HG02588 (cell line): ENCODE measurements at regions not wholly inside any gene's neighbourhood (a gene's known extent, or its start where the extent isn't known, plus 50 kb on each side); places are given as distances from the start of the nearest gene placed in this dataset.
"Not testable (repeated sequence)": the region's sequence is repeated elsewhere in the genome, so short reads cannot be mapped to it uniquely, and the experiment has no call there.

Experiments used
- ATAC-seq: cut with Tn5 transposase; IDR thresholded peaks from one replicate; pipeline ENCODE4 v1.9.1; 2021; ENCODE audit warnings: mild to moderate bottlenecking, moderate library complexity; ENCODE audit not compliant: unreplicated experiment

DNA sequence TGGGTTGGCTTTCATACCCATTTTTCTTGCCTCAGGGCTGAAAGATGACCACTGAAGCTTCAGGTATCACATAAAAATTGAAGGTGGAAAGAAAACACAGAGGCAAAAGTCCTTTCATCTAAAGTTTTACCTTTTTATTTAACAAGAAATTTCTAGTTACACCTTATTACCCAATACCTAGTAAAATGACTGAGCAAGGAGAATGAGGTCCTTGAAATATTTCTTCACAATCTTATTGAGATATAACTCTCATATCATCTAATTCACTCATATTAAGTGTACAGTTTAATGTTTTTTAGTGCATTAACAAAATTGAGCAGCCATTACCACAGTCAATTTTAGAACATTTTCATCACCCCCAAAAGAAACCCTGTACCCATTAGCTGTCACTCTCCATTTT, 112.9 kb upstream of the ADTRP start:
- no peak for ATAC-seq

DNA sequence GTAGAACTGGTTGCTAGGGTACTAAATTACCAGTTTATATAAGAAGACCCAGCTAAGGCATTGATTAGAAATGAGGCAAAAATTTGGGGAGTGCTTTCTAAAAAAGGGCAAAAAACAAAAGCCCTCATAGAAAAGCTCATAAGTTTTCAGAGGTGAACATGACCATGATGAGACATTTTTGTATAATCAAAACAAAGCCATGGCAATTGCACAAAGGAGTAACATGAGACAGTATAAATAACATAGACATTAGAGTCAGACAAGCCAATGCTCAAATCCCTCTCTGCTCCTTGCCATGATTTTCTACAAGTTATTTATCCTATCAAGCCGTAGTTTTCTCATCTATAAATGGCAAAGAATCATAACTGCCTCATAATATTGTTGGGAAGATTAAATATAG, 112.2 kb upstream of the ADTRP start:
- no peak for ATAC-seq

DNA sequence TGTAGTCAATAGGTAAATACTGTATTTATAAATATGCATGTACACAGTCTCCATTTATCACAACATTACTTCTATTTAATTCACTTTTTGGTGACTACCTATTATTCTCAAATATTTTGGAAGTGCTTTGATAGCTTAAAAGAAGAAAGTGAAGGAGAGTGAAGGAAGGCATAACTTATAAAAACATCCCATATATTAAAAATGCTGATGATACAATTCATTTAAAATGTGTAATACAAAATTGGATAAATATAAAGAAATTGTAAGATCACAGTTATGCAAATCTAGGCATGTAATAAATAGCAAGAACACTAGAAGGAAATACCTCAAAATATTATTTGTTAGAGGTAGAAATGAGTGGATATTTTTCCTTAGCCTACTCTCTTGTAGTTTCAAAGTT, 111.6 kb upstream of the ADTRP start:
- no peak for ATAC-seq

DNA sequence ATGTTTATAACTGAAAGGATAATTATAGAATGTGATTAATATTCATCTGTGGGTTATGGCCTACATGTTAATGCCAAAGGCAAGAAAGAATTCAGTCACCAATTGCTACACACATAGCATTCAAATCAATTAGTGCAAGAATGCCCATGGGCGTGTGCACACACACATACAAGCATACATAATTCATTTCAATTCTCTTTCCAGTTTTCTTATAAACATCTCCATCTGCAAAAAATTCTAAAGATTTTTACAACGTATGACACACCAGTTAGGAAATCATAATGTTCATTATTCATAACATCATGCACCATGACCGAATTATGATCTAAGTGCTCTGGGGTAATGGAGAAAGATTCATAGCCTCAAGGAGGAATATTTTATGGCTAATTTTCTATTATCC, 111.0 kb upstream of the ADTRP start:
- ATAC-seq, result no peak

DNA sequence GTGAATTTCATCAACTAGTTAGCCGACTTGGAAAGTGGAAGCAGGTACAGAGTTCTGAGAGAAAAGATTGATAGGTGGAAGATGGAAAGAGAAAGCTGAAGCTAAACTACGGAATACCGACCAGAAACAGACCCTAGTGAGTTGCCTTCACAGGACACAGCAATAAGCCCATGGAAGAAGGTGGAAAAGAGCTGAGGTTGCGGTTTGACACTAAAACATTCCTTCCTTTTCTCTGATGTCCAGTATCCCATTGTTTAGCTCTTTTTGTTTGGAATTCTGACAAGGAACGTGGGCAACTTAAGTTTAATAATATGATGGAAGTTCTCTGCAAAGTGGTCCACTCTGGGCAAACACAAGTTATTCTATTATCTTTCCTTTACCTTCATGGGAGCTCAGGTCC, 110.1 kb upstream of the ADTRP start:
- no peak for ATAC-seq

DNA sequence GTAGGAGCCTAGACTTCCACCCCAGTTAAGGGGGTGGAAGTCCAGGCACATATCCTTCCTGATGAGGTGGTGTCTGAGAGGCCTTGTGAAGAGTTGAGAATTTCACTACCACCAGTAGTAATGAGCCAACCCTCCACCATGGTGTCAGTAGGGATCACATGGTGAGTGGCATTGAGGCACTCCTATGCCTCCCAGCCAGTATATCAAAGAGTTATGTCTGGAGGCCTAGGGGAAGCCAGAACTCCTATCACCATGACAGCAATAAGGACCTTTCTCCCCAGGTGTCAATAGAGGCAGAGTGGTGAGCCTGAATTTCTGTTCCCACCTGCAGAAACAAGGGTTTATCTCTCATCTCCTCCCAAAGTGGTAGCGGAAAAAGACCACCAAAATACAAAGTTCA, 106.6 kb upstream of the ADTRP start:
- ATAC-seq, result no peak

DNA sequence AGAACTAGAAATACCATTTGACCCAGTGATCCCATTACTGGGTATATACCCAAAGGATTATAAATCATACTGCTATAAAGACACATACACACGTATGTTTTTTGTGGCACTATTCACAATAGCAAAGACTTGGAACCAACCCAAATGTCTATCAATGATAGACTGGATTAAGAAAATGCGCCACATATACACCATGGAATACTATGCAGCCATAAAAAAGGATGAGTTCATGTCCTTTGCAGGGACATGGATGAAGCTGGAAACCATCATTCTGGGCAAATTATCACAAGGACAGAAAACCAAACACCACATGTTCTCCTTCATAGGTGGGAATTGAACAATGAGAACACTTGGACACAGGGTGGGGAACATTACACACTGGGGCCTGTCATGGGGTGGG, 104.9 kb upstream of the ADTRP start:
- ATAC-seq, result not testable (repeated sequence)

DNA sequence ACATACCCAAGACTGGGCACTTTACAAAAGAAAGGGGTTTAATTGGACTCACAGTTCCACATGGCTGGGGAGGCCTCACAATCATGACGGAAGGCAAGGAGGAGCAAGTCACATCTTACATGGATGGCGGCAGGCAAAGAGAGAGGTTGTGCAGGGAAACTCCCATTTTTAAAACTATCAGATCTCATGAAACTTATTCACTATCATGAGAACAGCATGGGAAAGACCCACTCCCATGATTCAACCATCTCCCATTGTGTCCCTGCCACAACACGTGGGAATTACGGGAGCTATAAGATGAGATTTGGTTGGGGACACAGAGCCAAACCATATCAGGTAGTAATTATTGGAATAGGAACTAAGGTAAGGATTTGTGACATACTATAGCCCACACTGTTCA, 101.6 kb upstream of the ADTRP start:
- ATAC-seq, result not testable (repeated sequence)

DNA sequence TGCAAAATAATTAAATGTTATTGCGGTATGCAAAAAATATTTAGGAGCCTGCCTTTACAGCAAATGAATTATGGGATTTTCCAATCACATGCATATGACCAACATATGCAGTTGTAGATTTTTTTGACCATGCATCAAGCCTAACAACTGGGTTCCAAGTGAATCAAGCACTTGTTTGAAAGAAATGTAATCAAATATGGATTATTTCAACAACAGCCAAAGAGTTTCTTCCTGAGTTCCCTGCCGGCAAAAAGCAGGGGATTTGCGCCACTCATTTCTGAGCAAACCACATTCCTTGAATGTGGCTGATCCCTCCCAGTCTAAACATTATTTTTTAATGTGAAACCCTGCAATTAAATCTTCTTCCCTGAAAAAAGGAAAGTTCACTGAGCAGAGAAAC, 100.1 kb upstream of the ADTRP start:
- ATAC-seq, result no peak

DNA sequence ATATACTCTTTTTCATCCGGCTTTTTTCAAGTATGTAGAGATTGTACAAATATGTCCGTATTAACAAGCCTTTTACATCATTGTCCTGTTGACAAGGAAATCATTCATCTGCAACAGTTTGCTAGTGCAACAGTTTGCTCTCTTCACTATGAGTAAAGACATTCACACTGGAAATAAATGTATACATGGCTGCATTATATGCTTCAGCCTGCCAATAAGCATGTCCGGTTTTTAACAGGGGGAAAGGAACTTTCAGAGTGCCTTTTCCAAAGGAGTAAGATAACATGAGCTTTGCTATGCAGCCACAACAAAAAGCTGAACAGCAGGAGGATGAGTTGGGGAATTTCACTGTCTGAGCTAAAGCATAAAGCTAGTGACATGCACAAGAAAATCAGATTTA, 99.4 kb upstream of the ADTRP start:
- no peak for ATAC-seq

DNA sequence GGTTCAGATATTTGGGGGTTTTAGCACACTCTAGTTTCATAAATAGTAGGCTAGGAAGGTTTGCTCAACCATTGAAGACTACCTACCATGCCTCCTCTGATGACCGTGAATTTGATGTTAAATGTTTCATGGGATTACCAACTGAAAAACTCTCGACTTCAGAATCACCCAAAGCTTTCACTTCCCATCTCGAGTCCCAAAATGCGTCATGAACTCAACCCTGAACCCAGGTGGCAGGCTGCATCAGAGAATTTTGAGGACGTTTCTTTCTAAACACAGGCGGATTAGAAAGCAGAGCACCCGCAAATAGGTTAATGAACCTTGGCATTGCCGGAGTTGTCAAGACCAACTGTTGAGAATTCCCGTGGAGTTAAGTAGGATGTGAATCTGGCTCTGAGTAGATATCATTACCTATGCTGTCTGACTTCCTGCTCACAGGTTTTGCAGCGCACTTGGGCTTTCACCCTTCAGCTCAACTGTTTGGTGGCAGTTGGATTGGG, 98.4 kb upstream of the ADTRP start:
- ATAC-seq, result peak; percentile 60

DNA sequence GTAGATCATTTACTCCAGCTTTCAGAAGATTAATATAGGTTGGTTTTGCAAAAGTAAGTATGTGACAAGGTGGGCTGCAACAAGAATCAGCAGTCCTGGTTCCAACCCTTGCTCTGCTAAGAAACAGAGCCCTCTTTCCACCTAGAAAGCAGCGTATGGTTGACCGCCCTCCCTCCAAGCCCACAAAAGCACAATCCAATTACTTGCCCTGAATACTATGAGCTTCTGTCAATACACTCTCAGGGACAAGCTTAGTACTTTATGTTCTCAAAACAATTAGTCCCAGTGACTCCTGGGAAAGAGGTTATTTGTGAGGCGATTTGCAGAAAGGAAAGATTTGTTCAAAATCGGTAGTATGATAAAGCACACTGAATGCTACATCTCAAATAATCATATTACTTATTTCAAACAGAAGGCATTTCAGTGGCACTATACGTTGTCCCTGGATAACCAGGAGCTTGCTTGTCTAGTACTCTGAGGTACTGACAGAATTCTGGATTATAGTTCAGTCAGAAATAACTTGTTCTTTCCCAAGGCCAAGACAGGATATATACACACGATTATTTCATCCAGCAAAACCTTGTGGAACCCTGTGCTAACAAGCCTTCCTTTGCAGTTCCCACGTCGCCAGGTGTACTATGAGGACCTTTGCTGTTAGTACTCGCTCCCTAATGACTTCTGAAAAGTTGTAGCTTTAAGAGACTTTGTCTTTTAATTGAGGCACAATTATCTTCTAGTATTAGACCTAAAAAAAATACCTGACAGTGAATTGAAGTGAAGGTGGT, 96.9 kb upstream of the ADTRP start:
- no peak for ATAC-seq

DNA sequence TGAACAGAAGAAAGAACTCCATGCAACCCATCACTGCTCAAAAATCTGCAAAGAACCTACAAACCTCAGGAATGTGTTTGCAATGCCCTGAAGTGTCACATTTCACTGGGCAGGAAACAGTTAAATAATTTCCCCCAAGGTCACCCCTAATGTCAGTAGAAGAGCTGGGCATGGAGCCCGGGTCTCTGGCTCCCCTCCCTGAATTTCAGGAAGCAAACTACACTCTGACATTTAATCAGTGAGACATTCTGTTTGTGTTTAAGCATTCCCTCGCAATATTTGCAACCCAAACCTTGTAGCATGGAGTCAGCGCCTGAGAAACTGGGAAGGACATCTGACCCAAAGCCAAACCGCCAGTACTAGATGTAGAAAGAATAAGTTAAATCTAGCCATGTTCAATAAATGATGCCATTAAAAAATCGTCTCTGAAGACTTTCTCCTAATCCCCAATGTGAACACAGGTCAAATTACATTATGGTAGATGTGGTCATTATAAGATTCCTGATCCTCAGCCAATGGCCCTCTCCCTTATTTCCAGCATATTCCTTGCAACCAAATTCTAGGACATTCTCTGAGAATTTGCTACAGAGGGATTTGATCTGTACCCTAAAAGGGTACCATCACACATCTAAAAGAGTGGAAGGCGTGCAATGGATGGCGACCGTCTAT, 91.2 kb upstream of the ADTRP start:
- no peak for ATAC-seq

DNA sequence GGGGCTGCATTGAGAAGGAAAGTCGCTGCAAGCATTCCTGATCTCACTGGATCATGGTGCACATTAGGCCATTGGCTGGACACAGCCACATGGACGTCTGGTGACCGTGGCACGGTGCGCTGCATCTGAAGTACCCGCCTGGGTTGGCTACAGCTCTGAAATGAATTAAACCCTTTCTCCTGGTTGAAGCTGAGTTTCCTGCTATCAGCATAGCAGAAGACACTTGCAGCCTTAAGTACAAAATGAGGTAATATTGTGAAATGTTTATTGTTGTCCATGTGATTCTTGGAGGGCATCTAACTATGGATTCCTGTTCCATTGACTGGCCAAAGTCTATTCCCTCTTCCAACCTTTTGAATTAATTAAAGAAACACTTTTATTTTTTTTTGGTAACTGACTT, 89.8 kb upstream of the ADTRP start:
- no peak for ATAC-seq

DNA sequence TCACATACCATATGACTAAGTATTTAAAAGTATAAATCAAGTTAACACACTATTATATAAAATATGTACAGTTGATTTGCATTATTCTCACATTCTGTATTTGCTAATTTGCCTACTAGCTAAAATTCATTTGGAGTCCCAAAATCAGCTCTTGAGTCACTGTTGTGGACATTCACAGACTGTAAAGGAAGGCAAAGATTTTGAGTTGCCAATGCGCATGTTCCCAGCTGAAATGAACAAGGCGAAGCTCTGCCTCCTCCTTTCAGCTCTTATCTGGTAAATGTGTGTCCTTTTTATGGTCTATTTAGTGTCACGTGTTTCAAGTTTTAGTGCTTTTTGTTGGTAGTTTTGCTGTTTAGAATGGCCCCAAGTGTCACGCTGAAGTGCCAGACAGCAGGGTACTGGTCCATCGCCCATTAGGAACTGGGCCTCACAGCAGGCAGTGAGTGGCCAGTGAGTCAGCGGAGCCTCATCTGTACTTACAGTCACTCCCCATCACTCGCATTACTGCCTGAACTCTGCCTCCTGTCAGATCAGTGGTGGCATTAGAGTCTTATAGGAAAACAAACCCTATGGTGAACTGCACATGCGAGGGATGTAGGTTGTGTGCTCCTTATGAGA, 87.2 kb upstream of the ADTRP start:
- ATAC-seq, result no peak

DNA sequence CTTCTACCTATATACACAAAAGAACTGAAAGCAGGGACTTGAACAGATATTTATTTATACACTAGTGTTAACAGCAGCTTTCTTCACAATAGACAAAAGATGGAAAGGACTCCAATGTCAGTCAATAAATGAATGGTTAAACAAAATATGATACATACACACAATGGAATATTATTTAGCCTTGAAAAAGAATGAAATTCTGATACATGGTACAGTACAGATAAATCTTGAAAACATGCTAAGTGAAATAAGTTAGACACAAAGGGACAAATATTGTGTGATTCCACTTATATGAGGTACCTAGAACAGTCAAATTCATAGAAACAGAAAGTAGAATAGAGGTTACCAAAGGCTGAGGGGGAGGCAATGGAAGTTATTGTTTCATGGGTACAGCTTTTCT, 79.8 kb upstream of the ADTRP start:
- no peak for ATAC-seq

DNA sequence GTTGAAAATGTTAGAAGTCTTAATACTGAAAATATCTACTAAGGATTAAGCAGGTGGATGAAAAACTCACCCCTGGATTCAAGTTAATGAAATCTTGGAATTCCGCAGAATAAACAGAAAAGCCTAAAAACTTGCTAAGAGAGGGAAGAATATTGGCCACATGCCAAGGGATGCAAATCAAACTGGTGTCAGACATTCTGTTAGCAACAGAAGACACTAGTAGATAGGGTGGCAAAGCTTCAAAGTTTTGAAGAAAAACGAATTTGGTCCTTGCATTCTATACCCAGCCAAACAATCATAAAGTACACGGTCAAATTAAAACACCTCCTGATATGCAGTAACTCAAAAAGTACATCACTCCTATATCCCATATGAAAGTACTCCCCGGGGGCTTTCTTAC, 77.1 kb upstream of the ADTRP start:
- ATAC-seq, result no peak

DNA sequence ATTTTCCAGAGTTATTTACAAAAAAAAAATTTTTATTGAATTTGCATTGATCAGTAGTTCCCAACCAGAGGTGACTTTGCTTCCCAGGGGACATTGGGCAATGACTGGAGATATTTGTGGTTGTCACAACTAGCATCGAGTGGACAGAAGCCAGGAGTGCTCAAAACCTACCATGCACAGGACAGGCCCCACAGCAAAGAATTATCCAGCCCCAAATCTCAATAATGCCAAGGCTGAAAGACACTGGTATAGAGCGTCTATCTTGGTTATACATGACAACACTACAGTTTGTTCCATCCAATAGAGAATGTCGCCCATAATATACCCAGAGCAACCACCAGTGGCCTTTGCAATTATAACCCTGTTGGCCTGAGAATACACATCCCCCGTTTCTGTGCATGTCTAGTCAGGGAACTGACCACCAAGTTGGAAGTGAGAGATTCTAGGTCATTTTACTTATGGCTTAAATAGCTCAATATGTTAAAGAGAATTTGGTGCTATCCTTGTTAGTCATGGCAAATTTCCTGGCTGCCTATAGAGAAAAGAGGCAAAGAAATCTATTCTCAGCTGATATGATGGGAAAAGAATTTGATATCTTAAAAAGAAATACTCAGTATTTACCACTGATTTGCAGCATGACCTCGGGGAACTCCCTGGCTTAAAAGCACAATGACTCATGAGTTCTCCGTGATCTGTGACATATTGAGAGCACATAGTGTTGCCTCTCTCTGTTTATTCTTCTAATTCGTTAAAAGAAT, 76.0 kb upstream of the ADTRP start:
- ATAC-seq, result peak; percentile 40

DNA sequence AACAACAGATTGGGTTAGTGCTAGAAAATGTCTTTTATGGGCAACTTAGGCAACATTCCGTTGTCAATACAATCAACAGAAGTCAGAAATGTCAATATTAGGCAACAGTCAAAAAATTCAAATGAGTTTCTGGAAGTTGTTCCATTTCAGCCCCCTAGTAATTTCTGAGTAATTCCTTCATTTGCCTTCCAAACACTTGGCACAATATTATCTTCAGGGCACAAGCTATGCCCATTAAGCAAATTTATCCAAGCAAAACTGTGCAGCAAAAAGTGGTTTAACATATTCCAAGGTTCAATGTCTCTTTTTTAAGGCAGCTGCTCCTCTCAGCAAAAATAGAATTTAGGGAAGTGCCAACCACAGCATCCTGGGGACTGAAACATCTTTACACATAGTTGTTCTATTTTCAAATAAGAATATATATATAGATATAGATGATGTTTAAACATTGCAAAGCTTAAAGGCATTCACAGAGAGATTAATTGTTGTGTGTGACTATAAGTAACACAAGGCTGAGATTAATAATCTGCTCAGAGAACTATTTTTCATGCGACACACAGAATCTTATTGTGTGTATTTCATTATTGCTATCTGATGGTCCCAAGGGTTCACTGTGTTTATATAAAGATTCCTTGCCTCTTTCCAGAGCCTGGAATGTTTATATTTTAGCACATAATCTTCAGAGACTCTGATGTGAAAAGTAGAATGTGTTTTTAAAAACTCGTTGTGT, 75.2 kb upstream of the ADTRP start:
- ATAC-seq, result no peak

DNA sequence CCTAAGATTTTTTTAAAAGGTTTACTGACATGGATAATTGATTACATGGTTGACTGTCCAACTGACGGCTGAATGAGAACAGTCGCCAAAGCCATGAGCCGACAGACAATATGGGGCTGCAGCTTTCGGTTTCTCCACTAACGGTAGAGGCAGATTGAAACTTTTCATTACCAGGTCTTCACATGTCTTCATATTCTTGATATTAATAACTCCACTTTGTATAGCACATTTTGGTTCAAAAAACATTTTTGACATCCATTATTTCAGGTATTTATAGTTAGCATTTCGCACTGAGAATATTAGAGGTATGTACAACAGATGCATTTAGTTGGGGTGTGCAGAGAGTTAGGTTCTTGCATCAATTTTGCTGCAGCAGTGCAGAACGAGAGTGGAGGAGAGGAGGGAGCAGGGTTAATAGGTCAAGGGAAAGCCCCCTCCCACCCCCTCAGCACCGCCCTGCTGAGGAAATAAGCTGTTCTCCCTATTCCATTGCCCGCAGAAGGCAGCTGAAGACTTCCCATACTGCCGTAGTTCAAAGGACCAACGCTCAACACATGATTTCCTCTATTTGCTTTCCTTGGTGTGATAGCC, 73.6 kb upstream of the ADTRP start:
- peak; percentile 49 for ATAC-seq
